Large intestine (tissue), 3 donors: ENCODE measurements at regions not wholly inside any gene's neighbourhood (a gene's known extent, or its start where the extent isn't known, plus 50 kb on each side); places are given as distances from the start of the nearest gene placed in this dataset.
A peak's percentile ranks its signal among the peaks of the same experiment; 100 is the strongest.

Source experiments
- DNase-seq, 2 donors: peaks; one replicate each; pipeline versions ENCODE4 v3.0.0 to v3.0.0-alpha.2; 2013
- H3K27ac ChIP-seq: one replicate; pipeline ENCODE4 v1.5.1; 2013; ENCODE audit warnings: low read length
- H3K27me3 ChIP-seq: 2 replicates; pipeline ENCODE4 v1.6.1; 2013; ENCODE audit warnings: low read length; ENCODE audit not compliant: control insufficient read depth, insufficient read depth
- H3K36me3 ChIP-seq: 2 replicates; pipeline ENCODE4 v1.6.1; 2013; ENCODE audit warnings: low read length; ENCODE audit not compliant: control insufficient read depth, insufficient read depth
- H3K4me1 ChIP-seq: one replicate; pipeline ENCODE4 v1.6.1; 2013; ENCODE audit warnings: low read length; ENCODE audit not compliant: control insufficient read depth, insufficient read depth
- H3K4me3 ChIP-seq: one replicate; pipeline ENCODE4 v1.5.1; 2013; ENCODE audit warnings: low read length
- H3K9me3 ChIP-seq: one replicate; pipeline ENCODE4 v1.6.1; 2013; ENCODE audit warnings: mild to moderate bottlenecking, low read depth, low read length, moderate library complexity; ENCODE audit not compliant: control insufficient read depth
- WGBS: methylation state at CpG from one replicate; pipeline ENCODE4 v1.1.5; 2013; ENCODE audit warnings: low lambda C conversion rate; ENCODE audit not compliant: insufficient coverage; 5-methylcytosine and 5-hydroxymethylcytosine counted together

GRCh38 chr12:30251546-30251945, 444.1 kb downstream of the IPO8 start:
- no CpG with 5 or more reads among the region's 5 CpGs for WGBS
- no peak for DNase-seq
- Histone ChIP-seq H3K9me3 (no peaks in the 10 kb centered on the region), H3K4me3 (no peak overlapping the region), H3K27me3 (no peaks in the 10 kb centered on the region), H3K27ac (no peak overlapping the region), H3K4me1 (no peaks in the 10 kb centered on the region), H3K36me3 (no peaks in the 10 kb centered on the region)

- WGBS: 63% methylated on average over 1 of the region's 2 CpGs
- H3K4me3 ChIP-seq: no peak overlapping the region
Observed at GRCh38 chr12:30243426-30243825, 452.2 kb downstream of the IPO8 start.

GRCh38 chr12:30219047-30219446, 435.3 kb upstream of the TMTC1 start:
- no peak for DNase-seq
- H3K27me3 ChIP-seq: no peaks in the 10 kb centered on the region
- peaks cover 1% of the 10 kb centered on the region for H3K4me1 ChIP-seq
- 100% methylated on average over 1 of the region's 4 CpGs for WGBS
- H3K9me3 ChIP-seq: no peaks in the 10 kb centered on the region
- no peak overlapping the region for H3K4me3 ChIP-seq
- no peaks in the 10 kb centered on the region for H3K36me3 ChIP-seq
- no peak overlapping the region for H3K27ac ChIP-seq

More at GRCh38 chr12:30243426-30243825, 452.2 kb downstream of the IPO8 start:
- Histone ChIP-seq H3K27ac (no peak overlapping the region), H3K4me1 (no peaks in the 10 kb centered on the region), H3K9me3 (no peaks in the 10 kb centered on the region), H3K36me3 (no peaks in the 10 kb centered on the region), H3K27me3 (no peaks in the 10 kb centered on the region)
- no peak for DNase-seq

GRCh38 chr12:30218073-30218472, 434.3 kb upstream of the TMTC1 start:
- WGBS: no CpG with 5 or more reads among the region's 4 CpGs
- peaks cover 7% of the 10 kb centered on the region for H3K4me1 ChIP-seq
- H3K27ac ChIP-seq: no peak overlapping the region
- H3K27me3 ChIP-seq: no peaks in the 10 kb centered on the region
- no peaks in the 10 kb centered on the region for H3K9me3 ChIP-seq
- H3K4me3 ChIP-seq: no peak overlapping the region
- no peaks in the 10 kb centered on the region for H3K36me3 ChIP-seq
- no peak for DNase-seq

- no CpG with 5 or more reads among the region's 1 CpG for WGBS
- peaks cover 7% of the 10 kb centered on the region for H3K4me1 ChIP-seq
- H3K27ac ChIP-seq: no peak overlapping the region
- DNase-seq: peak; percentile 42 to 81
- H3K27me3 ChIP-seq: no peaks in the 10 kb centered on the region
- H3K36me3 ChIP-seq: no peaks in the 10 kb centered on the region
- H3K4me3 ChIP-seq: no peak overlapping the region
- H3K9me3 ChIP-seq: no peaks in the 10 kb centered on the region
Observed at GRCh38 chr12:30213166-30213565, 429.4 kb upstream of the TMTC1 start.

GRCh38 chr12:30211743-30212142, 428.0 kb upstream of the TMTC1 start:
- H3K9me3 ChIP-seq: no peaks in the 10 kb centered on the region
- no peak overlapping the region for H3K27ac ChIP-seq
- no CpG with 5 or more reads among the region's 3 CpGs for WGBS
- no peak overlapping the region for H3K4me3 ChIP-seq
- H3K27me3 ChIP-seq: no peaks in the 10 kb centered on the region
- H3K4me1 ChIP-seq: peaks cover 7% of the 10 kb centered on the region
- H3K36me3 ChIP-seq: no peaks in the 10 kb centered on the region
- no peak for DNase-seq

- Histone ChIP-seq H3K36me3 (no peaks in the 10 kb centered on the region), H3K4me1 (peaks cover 11% of the 10 kb centered on the region), H3K27ac (no peak overlapping the region), H3K9me3 (no peaks in the 10 kb centered on the region), H3K27me3 (peaks cover 10% of the 10 kb centered on the region), H3K4me3 (no peak overlapping the region)
- 100% methylated on average over 1 of the region's 2 CpGs for WGBS
- peak in 1 of 2 donors; percentile 11 for DNase-seq
Observed at GRCh38 chr12:30203981-30204380, 420.2 kb upstream of the TMTC1 start.

GRCh38 chr12:30202521-30203254, 418.9 kb upstream of the TMTC1 start:
- H3K9me3 ChIP-seq: no peaks in the 10 kb centered on the region
- no peaks in the 10 kb centered on the region for H3K36me3 ChIP-seq
- H3K27me3 ChIP-seq: peaks cover 10% of the 10 kb centered on the region
- peak; percentile 40 to 79 for DNase-seq
- WGBS: 15% methylated on average over 3 of the region's 6 CpGs
- peaks cover 11% of the 10 kb centered on the region for H3K4me1 ChIP-seq
- H3K4me3 ChIP-seq: no peak overlapping the region
- peak overlapping the region; percentile 35 for H3K27ac ChIP-seq

GRCh38 chr12:30201301-30202160, 417.8 kb upstream of the TMTC1 start:
- WGBS: no CpG with 5 or more reads among the region's 55 CpGs
- Histone ChIP-seq H3K36me3 (no peaks in the 10 kb centered on the region), H3K9me3 (no peaks in the 10 kb centered on the region), H3K4me3 (peak overlapping the region; percentile 33), H3K27me3 (peaks cover 10% of the 10 kb centered on the region), H3K4me1 (peaks cover 11% of the 10 kb centered on the region), H3K27ac (no peak overlapping the region)
- DNase-seq: peak in 1 of 2 donors; percentile 22

GRCh38 chr12:30200864-30201263, 417.1 kb upstream of the TMTC1 start:
- H3K27ac ChIP-seq: no peak overlapping the region
- peak in 1 of 2 donors; percentile 14 for DNase-seq
- no peaks in the 10 kb centered on the region for H3K36me3 ChIP-seq
- H3K27me3 ChIP-seq: peaks cover 10% of the 10 kb centered on the region
- H3K9me3 ChIP-seq: no peaks in the 10 kb centered on the region
- peak overlapping the region; percentile 33 for H3K4me3 ChIP-seq
- no CpG with 5 or more reads among the region's 24 CpGs for WGBS
- peaks cover 11% of the 10 kb centered on the region for H3K4me1 ChIP-seq
